ENCODE measurements at regions not wholly inside any gene's neighbourhood (a gene's known extent, or its start where the extent isn't known, plus 50 kb on each side); places are given as distances from the start of the nearest gene placed in this dataset.

DNA sequence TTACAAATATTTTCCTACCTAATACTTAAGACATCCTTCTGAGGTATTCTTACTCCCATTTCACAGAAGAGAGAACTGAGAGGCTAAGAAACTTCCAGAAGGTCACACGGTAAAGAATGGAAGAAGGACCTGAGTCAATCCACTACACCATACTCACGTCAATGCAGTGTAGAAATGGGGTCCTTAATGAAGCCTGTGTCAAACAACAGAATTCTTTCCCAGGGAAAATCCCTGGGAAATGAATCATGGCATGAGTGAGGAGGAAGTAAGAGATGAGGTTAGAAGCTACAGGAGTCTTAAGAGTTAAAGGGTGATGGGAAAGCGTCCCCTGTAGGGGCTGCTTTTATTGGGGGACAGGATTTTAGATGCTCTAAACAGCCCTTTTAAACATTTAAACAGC lies 147.9 kb downstream of the C11orf91 start:
- no peak overlapping the region for H2AFZ ChIP-seq (ENCODE audit: low read length)
- H3K79me1 ChIP-seq (ENCODE audit: insufficient read depth, low read depth, low read length, poor library complexity, severe bottlenecking), result no peaks in the 10 kb centered on the region
- H4K91ac ChIP-seq (ENCODE audit: insufficient read length, low read depth, low read length), result no peak overlapping the region
- H2BK120ac ChIP-seq (ENCODE audit: low read depth, low read length, poor library complexity, severe bottlenecking), result no peak overlapping the region
- no peaks in the 10 kb centered on the region for H4K20me1 ChIP-seq (ENCODE audit: control insufficient read depth, insufficient read depth, insufficient read length)
- DNase-seq, result no peak
- H2BK12ac ChIP-seq (ENCODE audit: insufficient read length, low read depth, low read length), result no peak overlapping the region
- H3K4me3 Mint-ChIP-seq, result no peak overlapping the region
- no peak overlapping the region for H3K23ac ChIP-seq (ENCODE audit: insufficient read length, low read depth, low read length)
- H3K4me1 Mint-ChIP-seq, result peaks cover 9 to 14% of the 10 kb centered on the region in 2 experiments
- no peak overlapping the region for H2BK15ac ChIP-seq (ENCODE audit: low read depth, low read length)
- TF ChIP-seq, protein P1, sequence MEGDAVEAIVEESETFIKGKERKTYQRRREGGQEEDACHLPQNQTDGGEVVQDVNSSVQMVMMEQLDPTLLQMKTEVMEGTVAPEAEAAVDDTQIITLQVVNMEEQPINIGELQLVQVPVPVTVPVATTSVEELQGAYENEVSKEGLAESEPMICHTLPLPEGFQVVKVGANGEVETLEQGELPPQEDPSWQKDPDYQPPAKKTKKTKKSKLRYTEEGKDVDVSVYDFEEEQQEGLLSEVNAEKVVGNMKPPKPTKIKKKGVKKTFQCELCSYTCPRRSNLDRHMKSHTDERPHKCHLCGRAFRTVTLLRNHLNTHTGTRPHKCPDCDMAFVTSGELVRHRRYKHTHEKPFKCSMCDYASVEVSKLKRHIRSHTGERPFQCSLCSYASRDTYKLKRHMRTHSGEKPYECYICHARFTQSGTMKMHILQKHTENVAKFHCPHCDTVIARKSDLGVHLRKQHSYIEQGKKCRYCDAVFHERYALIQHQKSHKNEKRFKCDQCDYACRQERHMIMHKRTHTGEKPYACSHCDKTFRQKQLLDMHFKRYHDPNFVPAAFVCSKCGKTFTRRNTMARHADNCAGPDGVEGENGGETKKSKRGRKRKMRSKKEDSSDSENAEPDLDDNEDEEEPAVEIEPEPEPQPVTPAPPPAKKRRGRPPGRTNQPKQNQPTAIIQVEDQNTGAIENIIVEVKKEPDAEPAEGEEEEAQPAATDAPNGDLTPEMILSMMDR (conservative IDR thresholded peaks at IDR 0.05), result no peak
- no peak overlapping the region for H4K5ac ChIP-seq (ENCODE audit: insufficient read length, low read depth, low read length)
- no peaks in the 10 kb centered on the region for H3K36me3 Mint-ChIP-seq (ENCODE audit: insufficient read depth in 1 of 3, low read depth in 3 of 3)
- no peak overlapping the region for H3K14ac ChIP-seq (ENCODE audit: insufficient read depth, low read length)
- no peak overlapping the region for H3K27ac Mint-ChIP-seq
- H3K9ac ChIP-seq (ENCODE audit: extremely low read depth, insufficient read length, low read length), result no peak overlapping the region
- no peaks in the 10 kb centered on the region for H3K27me3 Mint-ChIP-seq (ENCODE audit: low read depth)
- no peaks in the 10 kb centered on the region; the same call in 1 of the 2 replicates for H3K4me1 ChIP-seq (ENCODE audit: insufficient read depth, low read length)
- no peaks in the 10 kb centered on the region for H3K27me3 ChIP-seq (ENCODE audit: insufficient read depth, low read length)
- no CpG with 5 or more reads among the region's 3 CpGs for WGBS (ENCODE audit: extremely low coverage, insufficient read length, low lambda C conversion rate)
- no peak overlapping the region for H3K56ac ChIP-seq (ENCODE audit: insufficient read length, low read depth, low read length)
- no peak overlapping the region for H2BK20ac ChIP-seq (ENCODE audit: low read depth, low read length, poor library complexity, severe bottlenecking)
- H3K4ac ChIP-seq (ENCODE audit: low read depth, low read length), result no peak overlapping the region
- H3K18ac ChIP-seq (ENCODE audit: insufficient read length, low read depth, low read length), result no peak overlapping the region
- no peaks in the 10 kb centered on the region for H3K23me2 ChIP-seq (ENCODE audit: insufficient read length, low read depth, low read length, poor library complexity, severe bottlenecking)
- H2AK5ac ChIP-seq (ENCODE audit: insufficient read length, low read length), result no peak overlapping the region
- no peaks in the 10 kb centered on the region for H3K9me3 ChIP-seq (ENCODE audit: control insufficient read depth, low read depth, low read length)
- no peak overlapping the region for H3T11ph ChIP-seq (ENCODE audit: low read length)
- H3K27ac ChIP-seq (ENCODE audit: insufficient read length, low read depth, low read length), result no peak overlapping the region
- H3K79me2 ChIP-seq (ENCODE audit: insufficient read depth, low read length), result no peaks in the 10 kb centered on the region
- no peak overlapping the region for H2BK5ac ChIP-seq (ENCODE audit: insufficient read length, low read length)
- H3K4me2 ChIP-seq (ENCODE audit: insufficient read depth, insufficient read length, low read length), result no peak overlapping the region
- H3K9me3 Mint-ChIP-seq, result no peaks in the 10 kb centered on the region
- H4K8ac ChIP-seq (replicated peaks; ENCODE audit: insufficient read length, low read depth, low read length), result no peak overlapping the region
